NAMALWA (cell line): ENCODE measurements at regions not wholly inside any gene's neighbourhood (a gene's known extent, or its start where the extent isn't known, plus 50 kb on each side); places are given as distances from the start of the nearest gene placed in this dataset.
"Not testable (repeated sequence)": the region's sequence is repeated elsewhere in the genome, so short reads cannot be mapped to it uniquely, and the experiment has no call there.

Experiments used
- DNase-seq: peaks from one replicate; pipeline ENCODE4 v3.0.0-alpha.2; 2015; ENCODE audit warnings: low spot score

DNA sequence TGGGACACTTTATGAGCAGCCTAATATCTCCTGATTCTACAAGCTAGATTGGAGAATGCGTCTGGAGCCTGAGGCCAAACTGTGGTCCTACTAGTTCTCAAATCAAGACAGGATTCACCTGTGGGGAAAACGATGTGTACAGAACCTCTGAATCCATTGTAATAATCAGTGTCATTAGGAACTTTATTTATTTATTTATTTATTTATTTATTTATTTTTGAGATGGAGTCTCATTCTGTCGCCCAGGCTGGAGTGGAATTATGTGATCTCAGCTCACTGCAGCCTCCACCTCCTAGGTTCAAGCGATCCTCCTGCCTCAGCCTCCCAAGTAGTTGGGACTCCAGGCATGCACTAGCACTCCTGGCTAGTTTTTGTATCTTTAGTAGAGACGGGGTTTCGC lies 52.6 kb upstream of the KIF26B start:
- not testable (repeated sequence) for DNase-seq

DNA sequence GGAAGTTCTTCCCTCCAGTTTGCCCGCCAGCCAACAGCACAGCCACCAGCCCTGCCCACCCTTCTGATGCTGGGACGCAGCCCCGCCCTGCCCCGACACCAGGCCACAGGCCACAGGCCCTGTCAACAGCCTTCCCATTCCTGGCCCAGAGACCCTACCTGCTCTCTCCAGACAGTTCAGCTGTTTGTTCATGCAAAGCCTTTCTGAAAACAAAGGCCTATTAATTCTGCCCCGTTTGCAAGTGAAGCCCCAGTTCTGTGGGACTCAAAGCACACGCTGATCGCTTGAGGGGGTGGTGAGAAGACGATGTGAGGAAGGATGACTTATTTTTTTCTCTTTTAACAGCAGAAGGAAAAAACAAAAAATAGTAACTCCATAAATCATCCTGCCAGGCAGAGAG lies 55.4 kb upstream of the KIF26B start:
- no peak for DNase-seq

- no peak for DNase-seq
These were observed 55.9 kb upstream of the KIF26B start for GRCh38 chr1:245098924-245099323.

DNA sequence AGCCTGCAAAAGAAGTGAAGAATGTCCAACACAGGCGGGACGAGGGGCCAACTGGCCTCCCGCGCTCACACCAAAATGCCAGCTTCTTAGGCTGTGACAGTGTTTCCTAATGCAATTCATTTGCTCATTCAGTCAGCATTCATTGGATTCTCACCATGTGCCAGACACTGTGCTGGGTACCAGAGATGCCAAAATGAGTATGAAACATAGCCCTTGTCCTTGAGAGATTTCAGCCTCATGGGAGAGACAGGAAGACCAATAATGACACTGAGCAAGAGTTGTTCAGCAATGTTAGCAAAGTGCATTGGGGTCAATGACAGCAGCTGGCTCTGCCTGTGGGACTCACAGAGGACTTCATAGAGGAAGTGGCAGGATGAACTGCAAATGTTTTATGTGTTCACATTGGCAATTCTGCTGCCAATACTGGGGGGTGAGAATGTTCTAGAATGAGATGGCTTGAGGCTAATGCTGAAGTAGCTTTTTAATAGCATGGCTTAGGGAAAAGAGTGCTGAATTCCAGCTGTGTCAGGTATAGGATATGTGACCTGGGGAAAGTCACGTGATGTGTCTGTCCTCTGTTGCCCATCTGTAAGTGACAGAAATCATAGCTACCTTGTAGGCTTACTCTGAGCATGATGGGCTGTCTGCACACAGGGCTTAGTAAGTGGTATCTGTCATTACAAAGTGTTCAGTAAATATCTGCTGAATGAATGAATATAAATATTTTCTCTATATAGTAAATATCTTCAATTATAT lies 58.3 kb upstream of the KIF26B start:
- DNase-seq = no peak

DNA sequence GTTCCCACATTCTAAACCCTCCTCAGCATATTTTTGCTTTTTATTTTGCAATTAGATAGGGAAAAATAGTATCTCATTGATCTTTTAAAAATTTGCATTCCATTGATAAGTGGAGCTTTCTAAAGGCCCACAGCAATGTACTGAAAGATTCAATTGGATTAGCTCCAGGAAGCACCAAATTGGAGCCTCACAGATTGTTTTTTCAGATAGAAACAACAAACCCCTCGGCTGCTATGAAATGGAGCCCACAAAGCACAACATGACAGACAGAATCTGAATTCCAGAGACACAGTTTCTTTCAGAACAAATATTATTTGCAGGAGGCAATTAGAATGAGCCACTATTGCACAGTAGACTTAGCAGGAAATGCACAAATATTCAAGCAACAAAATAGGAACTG lies 58.9 kb upstream of the KIF26B start:
- DNase-seq = no peak

GRCh38 chr1:245094954-245095353 lies 59.8 kb upstream of the KIF26B start:
- DNase-seq = no peak

- no peak for DNase-seq
These were observed 60.7 kb upstream of the KIF26B start for GRCh38 chr1:245094092-245094491.

DNA sequence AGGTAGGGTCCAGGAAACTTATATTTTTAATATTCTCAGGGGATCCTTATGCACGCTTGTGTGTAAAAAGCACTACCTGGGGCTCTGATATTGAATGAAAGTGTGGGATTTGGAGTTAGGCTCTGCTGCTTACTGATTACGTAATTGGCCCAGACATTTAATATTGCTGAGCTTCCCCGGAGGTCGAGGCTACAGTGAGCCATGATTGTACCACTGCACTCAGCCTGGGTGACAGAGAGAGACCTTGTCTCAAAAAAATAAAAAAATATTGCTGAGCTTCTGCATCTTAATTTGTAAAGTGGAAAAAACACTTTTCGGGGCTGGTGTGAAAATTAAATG lies 62.2 kb upstream of the KIF26B start:
- DNase-seq = no peak

- no peak for DNase-seq
These were observed 62.8 kb upstream of the KIF26B start for GRCh38 chr1:245091818-245092637.

GRCh38 chr1:245091171-245091621 lies 63.6 kb upstream of the KIF26B start:
- no peak for DNase-seq

DNA sequence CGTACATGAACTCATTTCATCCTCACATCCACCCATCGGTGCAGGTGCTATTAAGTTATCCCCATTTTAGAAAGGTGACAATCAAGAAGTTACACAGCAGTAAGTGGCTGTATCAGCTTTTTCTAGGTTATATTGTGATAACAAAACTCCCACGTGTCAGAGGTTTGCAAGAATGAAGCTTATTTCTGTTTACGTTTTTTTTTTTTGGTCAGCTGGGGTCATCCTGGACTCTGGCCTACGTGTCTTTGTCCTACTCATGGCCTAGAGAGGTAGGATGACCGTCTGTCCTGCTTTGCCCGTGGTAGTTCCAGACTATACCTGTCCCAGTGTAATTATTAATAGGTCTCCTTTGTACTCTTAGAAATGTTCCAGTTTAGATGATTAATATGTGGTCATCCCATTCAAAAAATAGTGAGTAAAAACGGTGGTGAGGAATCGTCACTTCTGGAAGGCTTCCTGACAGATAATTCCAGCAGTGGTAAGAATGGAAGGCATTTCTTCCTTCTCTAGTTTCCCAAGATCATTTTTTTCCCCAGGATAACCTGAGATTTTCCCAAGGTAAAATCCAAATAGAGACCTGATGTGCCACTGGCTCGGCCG lies 64.2 kb upstream of the KIF26B start:
- no peak for DNase-seq

DNA sequence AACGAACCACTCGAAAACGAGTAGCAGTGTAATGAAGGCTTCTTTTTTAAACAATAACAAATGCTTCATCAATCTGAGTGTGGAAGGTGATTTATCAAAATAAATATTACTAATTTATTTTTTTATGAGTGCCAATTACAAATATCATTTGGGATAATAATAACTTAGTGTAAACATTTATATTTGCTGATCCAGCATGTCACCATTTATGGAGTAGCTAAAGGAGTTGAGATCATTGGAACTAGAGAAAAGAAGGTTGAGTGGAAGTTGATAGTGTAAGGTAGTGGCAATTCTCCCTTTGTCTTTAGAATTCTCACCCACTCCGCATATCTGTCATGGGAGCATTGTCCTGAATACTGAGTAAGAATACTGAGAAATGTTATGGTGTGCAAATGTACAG lies 67.1 kb upstream of the KIF26B start:
- DNase-seq = no peak

DNA sequence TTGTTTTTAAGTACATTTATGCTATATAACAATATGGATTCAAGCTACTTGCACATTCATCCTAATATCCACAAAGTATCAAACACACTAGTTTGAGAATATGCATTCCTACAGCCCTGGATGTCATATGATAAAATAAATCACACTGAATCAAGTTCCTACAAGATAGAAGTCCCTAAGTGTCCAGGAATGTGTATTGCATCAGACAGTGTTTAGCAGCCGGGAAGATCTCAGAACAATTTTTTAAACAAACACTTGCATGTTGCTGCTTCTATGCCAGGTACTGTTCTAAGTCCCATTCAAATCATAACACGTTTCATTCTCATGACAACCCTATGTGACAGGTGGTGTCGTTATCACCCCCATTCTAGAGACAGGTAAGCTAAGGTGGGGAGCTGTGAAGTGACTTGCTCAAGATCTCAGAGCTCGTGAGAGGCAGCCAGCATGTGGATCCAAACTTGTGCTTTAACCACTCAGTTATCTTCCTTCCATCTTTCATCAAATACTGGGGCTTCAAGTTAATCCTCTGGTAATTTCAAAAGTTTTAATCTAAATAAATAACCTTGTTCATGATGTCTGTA lies 68.3 kb upstream of the KIF26B start:
- DNase-seq = no peak

GRCh38 chr1:245085508-245086095 lies 69.2 kb upstream of the KIF26B start:
- DNase-seq = no peak

DNA sequence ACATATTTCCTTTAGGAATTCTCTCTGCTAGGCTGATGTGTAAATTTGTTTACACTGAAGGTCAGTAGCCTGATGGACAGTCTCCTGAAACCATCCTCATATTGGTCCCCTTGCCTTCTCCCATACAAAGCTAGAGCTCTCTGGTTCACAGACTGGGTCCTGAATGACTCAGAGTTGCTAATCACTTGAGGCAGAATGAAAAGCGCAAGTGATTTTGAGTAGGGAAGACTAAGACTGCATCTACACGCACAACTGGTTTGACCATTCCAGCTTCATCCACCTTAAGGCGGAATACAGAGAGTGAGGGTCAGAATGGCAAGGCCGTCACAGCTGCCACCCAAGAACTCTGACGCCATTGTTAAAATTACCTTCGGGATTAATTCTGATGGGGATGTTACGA lies 70.2 kb upstream of the KIF26B start:
- no peak for DNase-seq

GRCh38 chr1:245079021-245079609 lies 75.7 kb upstream of the KIF26B start:
- peak; percentile 57 for DNase-seq

- DNase-seq = no peak
These were observed 79.9 kb upstream of the KIF26B start for GRCh38 chr1:245074898-245075297.

- no peak for DNase-seq
These were observed 80.5 kb upstream of the KIF26B start for GRCh38 chr1:245074232-245074747.

GRCh38 chr1:245070836-245071615 lies 83.8 kb upstream of the KIF26B start:
- no peak for DNase-seq

DNA sequence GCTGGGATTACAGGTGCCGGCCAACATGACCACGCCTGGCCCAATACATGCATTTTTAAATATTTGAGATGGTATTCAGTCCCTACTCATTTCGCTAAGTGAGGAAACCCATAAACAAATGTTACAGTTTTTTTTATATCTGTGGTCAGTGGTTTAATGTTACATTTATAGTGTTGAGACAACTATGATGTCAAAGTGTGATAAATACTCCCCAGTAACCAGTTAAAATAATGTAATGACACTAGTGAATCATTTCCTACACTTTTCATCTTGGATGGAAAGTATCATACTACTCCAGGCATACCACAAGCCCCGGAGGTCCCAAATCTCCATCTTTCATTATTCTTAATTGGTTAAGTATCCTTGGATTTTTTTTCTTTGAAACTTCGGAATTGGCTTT lies 87.5 kb upstream of the KIF26B start:
- no peak for DNase-seq

DNA sequence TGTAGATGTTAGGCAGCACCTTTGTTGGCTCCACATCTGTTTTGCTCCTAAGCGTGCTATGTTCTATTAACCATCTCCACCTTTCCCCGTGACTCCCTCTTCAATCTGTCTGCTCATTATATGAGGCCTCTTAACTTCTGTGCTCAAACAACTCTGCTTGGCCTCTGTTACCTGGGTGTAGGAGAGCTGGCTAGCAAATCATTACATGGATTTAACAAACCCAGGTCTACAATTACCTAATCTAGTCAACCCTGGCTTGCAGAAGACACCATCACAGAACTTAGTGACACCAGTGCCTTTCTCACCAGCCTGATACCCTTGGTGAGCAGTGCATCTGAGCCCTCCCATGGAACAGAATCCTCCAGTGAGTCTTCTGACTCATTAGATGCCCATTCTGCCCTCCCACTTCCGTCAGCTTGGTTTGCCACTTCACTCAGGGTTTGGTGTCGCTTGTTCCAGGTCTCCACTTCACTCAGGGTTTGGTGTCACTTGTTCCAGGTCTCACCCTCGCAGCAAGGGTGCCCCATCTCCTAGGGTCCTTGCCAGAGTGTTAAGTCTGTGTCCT lies 92.0 kb upstream of the KIF26B start:
- DNase-seq = no peak
